ENCODE measurements at regions not wholly inside any gene's neighbourhood (a gene's known extent, or its start where the extent isn't known, plus 50 kb on each side); places are given as distances from the start of the nearest gene placed in this dataset.

DNA sequence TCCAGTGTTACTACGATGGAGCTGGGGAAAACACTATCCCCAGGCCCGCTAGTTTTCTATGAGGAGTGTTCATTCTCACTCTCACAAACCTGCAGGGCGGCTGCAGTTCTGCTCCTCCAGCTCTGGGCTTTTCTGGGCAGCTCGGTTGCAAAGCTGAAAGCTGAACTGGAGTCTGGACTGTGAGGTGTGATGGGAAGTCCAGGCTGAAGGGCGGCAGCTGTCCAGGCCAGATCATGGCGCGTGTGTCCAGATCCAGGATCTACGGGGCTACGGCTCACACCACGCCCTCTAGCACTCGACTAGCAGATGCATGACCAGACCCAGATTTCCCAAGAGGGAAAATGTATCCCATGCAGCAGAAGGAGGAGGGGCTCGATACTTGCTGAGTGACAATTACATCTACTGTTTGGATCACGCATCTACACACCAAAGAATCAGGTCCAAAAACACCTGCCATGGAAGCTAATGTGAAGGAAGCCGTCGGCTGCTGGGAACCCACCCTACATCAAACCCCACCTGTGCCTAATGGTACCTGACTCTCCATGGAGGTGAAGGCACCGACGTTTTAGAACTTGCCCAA, 555.0 kb downstream of the BRD1 start:
- DNase-seq: no peak

DNA sequence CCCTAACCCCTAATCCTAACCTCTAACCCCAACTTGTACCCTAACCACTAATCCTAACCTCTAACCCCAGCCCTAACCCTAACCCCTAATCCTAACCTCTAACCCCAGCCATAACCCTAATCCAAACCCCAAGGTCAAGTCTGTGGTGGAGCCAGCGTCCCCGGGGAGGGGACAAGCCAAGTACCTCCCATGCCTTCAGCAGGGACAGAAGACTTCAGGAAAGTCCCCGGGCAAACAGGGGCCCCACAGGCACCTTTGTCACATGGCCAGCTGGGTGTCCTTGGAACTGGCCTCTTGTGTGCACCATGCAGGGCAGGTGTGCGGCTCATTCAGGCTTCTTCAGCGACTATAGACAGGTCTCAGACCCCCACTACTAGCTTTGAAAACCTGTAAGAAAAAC, 555.8 kb downstream of the BRD1 start:
- no peak for DNase-seq

GRCh38 chr22:49271369-49271727, 556.3 kb downstream of the BRD1 start:
- DNase-seq: no peak

GRCh38 chr22:49270595-49271368, 556.9 kb downstream of the BRD1 start:
- no peak for DNase-seq

DNA sequence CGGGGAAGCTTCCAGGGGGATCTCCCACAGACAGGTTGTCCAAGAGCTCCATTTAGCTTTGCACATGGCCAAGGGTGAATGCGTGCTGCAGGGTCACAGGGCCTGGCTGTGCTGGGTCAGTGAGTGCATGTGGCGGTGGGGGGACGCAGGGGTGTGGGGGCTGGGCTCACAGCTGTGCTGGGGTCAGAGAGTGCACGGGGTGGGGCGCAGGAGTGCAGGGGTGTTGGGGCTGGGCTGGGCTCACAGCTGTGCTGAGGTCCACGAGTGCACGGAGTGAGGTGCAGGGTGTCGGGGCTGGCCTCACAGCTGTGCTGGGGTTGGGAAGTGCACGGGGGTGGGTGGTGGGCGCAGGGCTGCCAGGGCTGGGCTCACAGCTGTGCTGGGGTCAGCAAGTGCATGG, 557.7 kb downstream of the BRD1 start:
- no peak for DNase-seq

GRCh38 chr22:49269371-49269770, 558.3 kb downstream of the BRD1 start:
- DNase-seq: no peak

- DNase-seq: no peak
Measured at GRCh38 chr22:49268924-49269323, 558.7 kb downstream of the BRD1 start.

GRCh38 chr22:49267996-49268395, 559.7 kb downstream of the BRD1 start:
- DNase-seq: no peak

DNA sequence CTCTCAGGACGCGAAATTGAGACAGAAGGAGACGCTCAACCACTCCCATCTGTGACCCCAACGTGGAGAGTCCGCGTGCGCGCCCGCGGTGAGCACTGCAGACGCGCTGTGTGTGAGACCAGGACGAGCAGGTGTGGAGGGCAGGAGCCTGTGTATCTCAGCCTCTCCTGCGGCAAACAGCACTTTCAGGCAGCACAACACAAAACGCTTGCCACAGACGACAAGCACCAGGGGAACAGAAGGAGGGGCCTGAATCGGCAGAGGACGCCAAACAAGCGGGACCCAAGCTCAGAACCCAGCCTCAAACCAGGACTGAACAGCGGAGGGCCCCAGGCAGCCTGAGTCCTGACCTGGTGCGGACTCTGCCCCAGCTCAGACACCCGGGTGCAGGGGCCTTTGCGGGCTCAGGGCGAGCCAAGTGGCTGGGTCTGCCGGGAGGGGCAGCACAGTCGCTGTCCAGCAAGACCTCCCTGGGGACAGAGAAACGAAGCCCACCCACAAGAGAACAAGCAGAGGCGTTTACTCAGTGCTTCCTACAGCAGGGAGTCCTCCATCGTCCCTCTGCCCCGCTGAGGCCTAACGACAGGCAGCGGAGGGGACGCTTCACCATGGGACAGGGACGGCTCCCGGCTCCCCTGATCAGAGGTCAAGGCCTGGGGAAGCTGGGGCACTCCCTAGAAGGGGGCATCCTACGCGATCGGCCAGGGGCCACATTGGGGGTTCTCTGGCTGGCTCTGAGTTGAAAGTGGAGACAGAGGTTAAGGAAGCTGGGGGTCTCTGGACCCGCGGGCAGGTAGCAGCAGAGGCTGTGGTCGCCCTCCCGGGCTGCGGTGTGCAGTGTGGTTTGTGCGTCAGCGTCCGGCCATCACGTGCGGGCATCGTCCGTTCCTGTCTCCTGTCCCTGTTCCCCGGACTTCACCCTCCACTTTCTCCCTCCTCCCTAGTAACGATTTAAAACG, 560.8 kb downstream of the BRD1 start:
- no peak for DNase-seq

DNA sequence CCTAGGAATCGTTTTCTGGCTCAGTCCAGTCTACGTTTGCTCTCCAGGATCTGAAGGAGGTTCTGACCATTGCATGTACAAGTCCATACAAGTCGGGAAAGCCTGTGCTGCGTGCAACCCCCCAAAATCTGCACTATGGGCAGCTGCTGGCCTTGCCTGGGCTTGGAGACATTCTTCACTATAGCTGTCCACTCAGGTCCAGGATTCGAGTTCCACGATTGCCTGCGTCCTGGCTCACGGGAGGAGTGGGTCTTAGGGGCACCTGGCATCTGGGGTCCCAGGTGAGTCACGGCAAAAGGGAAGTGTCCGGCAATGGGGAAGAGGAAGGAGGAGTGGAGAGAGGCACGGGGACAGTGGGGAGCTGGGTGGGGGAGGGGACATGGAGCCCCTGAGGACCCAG, 563.0 kb downstream of the BRD1 start:
- no peak for DNase-seq

DNA sequence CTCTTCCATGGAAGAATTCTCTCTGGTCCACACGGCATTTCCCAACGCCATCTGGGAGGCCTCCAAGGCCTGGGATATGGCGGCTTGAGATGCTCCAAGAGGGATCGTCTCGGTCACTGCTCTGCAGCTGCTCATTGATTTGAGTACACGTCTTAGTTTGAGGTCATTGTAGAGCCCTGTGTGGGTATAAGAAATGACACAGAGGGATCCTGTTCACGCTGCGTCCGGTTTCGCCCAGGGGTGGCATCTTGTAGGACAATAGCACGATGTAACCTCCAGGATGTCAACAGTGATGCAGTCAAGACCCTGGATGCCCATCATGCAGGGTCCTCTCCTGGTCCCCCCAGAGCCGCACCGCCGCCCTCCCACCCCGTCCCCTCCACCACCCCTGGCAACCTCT, 564.6 kb downstream of the BRD1 start:
- no peak for DNase-seq

DNA sequence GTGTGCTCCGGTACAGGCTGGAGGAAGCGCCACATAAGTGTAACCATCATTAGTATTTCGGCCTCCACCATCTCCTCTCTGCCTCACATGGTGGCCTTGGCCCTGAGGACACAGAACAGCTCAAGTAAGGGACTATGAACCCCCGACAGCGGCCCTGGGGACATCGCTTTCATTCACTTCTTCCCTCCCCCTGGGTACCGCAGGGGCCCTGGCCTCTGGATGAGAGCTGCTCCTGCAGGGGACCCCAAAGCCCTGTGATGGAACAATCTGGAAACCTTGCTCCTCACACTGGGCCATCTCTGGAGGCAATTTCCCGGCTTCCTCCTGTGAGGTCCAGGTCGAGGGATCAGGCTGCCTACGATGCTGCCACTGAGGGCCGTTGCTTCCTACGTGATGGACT, 565.5 kb downstream of the BRD1 start:
- DNase-seq: no peak

DNA sequence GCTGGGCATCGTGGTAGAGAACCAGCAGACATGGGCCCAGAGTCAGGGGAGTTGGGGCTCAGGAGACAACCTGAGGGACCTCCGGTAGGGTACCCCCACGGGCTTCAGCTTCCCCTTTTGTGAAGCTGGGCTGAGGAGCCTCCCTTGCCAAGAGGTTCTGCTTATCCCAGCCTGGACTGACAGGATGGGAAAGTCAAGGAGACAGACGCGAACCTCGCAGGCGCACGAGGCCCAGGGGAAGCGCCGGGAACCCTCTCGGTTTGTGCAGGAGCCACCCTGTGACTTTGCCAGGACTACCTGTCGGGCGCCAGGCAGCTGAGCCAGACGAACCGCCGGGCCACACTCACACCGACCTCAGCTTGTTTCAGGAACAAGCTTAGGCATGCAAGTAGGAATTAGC, 566.1 kb downstream of the BRD1 start:
- no peak for DNase-seq

DNA sequence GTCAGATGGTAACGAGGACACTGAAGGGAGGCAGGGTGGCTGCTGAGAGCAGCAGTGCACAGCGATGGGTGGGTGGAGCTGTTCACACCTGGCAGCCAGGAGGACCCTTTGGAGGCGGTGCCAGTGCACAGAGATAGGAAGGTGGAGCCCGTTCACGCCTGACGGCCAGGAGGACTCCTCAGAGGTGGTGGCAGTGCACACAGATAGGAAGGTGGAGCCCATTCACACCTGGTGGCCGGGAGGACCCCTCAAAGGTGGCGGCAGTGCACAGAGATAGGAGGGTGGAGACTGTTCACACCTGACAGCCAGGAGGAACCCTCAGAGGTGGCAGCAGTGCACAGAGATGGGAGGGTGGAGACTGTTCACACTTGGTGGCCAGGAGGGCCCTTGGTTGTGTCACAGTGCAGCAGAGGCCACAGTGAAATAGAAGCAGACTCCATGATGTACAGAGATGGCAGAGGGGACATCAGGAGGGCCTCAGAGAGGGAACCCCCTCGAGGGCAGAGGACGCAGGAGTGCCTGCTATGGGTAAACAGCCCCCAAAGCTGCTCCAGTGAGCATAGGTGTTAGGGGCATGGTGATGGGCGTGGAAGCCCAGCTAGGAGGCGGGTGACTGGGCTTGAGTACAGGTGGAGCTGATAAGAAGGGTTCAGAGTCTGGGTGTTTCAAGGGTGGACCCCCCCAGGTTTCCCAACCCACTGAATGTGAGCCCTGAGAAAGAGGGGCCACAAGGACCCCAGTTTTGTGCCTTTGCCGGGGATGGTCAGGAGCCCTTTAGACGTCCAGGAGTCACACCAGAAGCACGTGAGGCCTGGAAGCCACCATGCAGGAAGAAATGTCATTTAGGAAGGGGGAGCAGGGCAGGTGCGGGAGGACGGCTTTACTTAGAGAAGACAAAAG, 566.7 kb downstream of the BRD1 start:
- DNase-seq: no peak

- DNase-seq: no peak
Measured at GRCh38 chr22:49259839-49260615, 567.6 kb downstream of the BRD1 start.

DNA sequence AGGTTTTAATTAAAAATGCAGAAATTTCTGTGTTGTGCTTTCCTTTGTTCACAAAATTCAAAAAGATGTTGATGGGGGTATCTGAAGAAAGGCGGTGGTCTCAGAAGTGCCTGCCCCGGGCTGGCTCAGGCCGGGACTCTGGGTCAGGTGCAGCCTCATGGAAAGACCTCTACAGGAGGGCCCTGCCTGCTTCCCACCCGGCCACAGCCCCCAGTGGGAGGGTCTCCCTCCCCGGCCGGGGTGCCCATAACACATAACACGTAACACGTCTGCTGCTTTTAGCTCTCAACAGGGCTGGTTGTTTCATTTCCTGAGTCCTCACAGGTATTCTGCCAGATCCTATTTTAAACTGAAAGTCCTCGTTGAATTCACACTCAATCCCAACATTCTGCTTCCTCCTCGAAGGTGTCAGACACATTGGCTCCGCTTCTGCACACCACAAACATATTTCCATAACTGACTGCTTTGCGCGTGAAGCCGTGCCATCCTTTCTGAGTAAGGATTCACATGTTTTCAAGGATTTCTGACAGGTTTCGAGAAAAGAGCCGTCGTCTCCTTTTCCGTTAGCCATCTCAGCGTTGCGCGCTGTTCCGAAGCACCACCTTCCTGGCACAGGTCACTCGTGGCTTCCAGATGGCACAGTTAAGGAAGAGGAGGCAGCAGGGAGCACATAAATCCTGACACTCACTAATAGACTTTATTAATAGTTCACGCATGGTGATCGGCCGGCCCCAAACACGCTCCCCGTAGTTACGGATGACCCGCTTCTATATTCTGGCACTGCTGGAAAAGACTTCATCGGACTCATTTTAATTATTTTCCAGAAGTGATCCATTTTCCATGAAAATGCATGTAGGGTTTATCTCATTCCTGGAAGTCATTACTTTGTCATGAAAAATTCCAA, 569.3 kb downstream of the BRD1 start:
- no peak for DNase-seq

- DNase-seq: no peak
Measured at GRCh38 chr22:49257551-49257961, 570.1 kb downstream of the BRD1 start.

- no peak for DNase-seq
Measured at GRCh38 chr22:49255741-49256318, 571.8 kb downstream of the BRD1 start.

DNA sequence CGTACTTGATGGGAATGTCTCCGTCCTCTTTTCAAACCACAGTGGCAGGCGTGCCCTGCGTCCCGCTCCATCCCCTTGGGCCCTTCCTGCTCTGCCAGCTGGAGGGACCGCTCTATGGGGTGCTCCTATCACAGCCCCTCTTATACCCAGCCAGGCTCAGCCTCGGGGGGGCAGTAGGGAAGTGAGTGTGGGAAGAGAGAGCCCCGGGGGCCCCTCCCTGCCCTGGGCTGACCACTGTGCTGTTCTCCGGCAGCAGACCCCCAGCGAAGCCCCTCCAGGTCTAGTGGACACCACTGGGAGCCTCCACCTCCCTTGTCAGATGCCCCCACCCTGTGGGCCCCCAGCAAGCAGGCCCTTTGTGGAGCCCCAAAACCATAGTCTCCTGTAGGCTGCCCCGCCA, 572.5 kb downstream of the BRD1 start:
- no peak for DNase-seq

GRCh38 chr22:49253656-49254055, 574.0 kb downstream of the BRD1 start:
- no peak for DNase-seq
